GM19452 (cell line): ENCODE measurements at regions not wholly inside any gene's neighbourhood (a gene's known extent, or its start where the extent isn't known, plus 50 kb on each side); places are given as distances from the start of the nearest gene placed in this dataset.
"Not testable (repeated sequence)": the region's sequence is repeated elsewhere in the genome, so short reads cannot be mapped to it uniquely, and the experiment has no call there.

Experiments used
- ATAC-seq: cut with Tn5 transposase; IDR thresholded peaks from one replicate; pipeline ENCODE4 v1.9.1; 2021; ENCODE audit not compliant: unreplicated experiment

DNA sequence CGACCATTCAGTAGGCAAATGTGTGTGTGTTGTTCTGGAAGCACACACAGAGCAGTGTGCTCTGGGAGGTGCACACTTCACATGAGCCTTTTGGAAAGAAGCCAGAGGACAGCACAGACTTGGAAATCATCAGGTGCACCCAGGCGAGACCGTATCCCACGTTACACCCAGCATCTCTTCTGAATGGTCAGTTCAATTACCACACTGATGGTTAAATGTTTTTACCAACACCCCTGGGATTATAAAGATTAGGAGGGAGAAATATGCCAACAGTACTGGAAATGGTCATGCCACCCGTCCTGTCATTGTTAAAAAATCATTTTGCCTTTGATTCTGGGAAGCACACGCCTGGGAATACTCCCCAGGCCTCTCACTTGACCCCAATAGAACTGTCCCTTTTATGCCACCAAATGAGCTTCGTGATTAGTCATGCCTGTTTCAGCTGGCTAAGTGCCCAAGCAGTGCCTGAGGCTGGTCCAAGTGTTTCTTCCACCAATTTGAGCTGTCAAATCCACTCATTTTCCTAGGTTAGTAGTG is 183.7 kb downstream of the NRP2 start:
- no peak for ATAC-seq

DNA sequence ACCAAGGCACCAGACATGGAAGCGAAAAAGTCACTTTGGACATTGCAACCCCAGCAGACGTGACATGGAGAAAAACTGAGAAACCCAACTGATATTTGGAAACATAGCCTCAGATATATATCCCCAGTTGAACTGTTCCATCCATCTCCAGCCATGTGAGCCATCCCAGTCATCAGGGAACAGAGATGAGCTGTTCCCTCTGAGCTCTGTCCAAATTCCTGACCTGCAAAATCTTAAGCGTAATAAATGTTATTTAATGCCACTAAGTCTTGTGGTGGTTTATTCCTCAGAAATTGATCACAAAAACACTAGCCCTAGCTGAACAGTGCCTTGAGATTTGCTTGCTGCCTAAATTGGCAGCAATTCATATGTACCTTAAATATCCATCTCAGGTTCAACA is 182.8 kb downstream of the NRP2 start:
- ATAC-seq = no peak

GRCh38 chr2:205864491-205864890 is 182.2 kb downstream of the NRP2 start:
- ATAC-seq = no peak

GRCh38 chr2:205862761-205863160 is 180.5 kb downstream of the NRP2 start:
- ATAC-seq = not testable (repeated sequence)

- no peak for ATAC-seq
These were observed 178.6 kb downstream of the NRP2 start for GRCh38 chr2:205860885-205861284.

DNA sequence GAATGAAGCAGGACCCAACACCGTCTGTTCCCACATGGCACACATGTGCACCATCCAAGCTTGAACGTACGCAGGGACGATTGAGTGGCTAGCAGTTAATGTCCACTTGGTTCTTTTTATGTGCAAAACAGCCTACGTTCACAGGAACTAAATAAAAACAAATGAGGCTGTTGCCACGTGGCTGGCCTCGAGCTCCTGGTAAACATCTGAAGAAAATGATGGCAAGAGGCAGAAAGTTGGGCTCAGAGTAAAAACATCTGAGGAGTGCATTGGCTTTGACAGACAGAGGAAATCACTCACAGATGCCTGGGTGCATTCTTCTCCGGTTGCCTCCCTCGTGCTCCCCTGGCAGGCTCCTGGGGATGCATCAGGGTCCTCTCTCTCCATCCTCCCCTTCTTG is 177.9 kb downstream of the NRP2 start:
- ATAC-seq = no peak

DNA sequence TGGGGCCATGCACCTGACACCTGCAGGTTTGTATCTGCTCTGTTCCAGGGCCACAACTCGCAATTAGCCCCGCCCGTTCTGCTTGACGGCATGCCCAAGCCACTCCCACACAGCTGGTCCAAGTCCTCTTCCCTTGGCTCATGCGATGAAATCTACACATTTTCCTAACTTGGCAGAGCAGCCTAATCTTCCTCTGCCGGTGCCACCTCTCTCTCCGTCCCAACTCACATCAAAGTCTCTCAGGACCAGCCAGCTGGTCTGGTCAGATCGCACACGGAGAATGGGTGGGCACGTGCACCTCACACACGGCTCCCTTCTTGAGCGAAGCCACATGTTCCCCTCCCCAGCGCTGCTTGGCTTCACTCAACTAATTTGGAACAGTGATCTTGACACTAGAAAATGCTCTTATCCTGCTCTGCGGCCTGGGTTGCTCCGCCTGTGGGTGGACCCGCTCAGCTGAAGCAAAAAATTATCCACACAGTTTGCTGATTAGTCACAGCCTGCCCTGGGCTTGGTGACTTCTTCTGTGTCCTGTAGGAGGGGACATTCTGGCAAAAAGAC is 176.7 kb downstream of the NRP2 start:
- ATAC-seq = no peak

GRCh38 chr2:205858275-205858674 is 176.0 kb downstream of the NRP2 start:
- no peak for ATAC-seq

GRCh38 chr2:205857520-205858237 is 175.4 kb downstream of the NRP2 start:
- no peak for ATAC-seq

- ATAC-seq = no peak
These were observed 170.2 kb downstream of the NRP2 start for GRCh38 chr2:205852457-205852856.

DNA sequence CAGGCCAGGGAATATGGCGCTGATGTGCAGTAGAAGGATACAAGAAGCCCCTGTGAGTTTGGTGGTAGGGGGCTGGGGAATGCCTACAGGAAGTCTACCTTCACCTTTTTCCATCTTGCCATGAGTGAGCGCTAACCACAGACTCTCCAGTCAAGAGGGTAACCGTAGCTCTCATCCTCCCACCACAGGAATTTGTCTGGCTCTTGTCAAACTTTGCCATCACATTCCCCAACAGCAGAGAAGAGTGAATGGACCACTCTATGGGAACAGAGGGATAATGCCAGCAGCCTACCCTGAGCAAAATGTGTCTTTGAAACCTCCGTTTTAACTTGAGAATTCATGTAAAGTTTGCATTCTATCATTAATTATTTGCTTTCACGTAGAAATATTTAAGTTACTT is 168.3 kb downstream of the NRP2 start:
- no peak for ATAC-seq

- ATAC-seq = no peak
These were observed 167.8 kb downstream of the NRP2 start for GRCh38 chr2:205850132-205850531.

DNA sequence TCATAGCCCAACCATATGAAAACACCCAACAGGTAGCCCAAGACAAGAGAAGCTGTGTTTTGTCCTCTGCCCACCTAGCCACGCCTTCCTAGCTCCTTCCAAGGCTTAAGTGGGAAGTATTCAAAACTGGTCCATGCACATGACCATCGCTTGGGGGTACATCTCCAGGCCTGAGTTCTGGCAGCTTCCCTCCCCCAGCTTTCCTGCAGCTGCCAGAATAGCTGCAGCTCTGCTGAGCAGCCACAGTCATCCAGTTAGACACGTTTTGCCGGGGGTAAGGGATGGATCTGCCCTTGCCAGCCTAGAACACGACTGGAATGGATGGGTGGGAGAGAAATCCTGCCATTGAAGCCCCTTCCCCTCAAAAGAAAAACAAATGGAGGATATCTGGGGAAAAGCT is 166.8 kb downstream of the NRP2 start:
- no peak for ATAC-seq

DNA sequence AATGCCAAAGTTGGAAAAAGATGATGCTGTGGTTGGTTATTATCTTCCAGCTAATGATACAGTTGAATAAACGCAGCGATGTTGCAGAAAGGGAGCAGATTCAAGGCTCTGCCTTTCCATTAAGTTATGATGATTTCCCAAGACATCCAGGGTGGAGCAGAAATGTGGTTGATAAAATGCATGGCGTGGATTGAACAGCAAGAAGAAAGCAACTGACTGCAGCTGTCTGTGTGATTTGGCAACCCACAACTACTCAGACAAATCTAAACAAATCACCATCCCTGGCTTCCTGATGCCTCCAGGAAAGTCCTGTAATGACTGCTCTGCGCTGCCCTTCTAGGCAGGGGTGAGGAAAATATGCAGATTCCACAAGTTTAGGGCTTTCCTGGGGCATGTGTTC is 166.3 kb downstream of the NRP2 start:
- ATAC-seq = no peak
